HG03575 (cell line): ENCODE measurements at regions not wholly inside any gene's neighbourhood (a gene's known extent, or its start where the extent isn't known, plus 50 kb on each side); places are given as distances from the start of the nearest gene placed in this dataset.
"Not testable (repeated sequence)": the region's sequence is repeated elsewhere in the genome, so short reads cannot be mapped to it uniquely, and the experiment has no call there.

Experiments used
- ATAC-seq: cut with Tn5 transposase; IDR thresholded peaks from one replicate; pipeline ENCODE4 v1.9.1; 2021; ENCODE audit not compliant: unreplicated experiment, insufficient number of reproducible peaks, low FRiP score; ENCODE audit errors: extremely low read depth

- ATAC-seq: no peak
Measured at GRCh38 chr3:88824666-88825564, 282.5 kb upstream of the EPHA3 start.

- ATAC-seq: no peak
Measured at GRCh38 chr3:88828466-88828865, 279.0 kb upstream of the EPHA3 start.

GRCh38 chr3:88852606-88853005, 254.8 kb upstream of the EPHA3 start:
- ATAC-seq: no peak

GRCh38 chr3:88863196-88863595, 244.2 kb upstream of the EPHA3 start:
- ATAC-seq: no peak

GRCh38 chr3:88876724-88877123, 230.7 kb upstream of the EPHA3 start:
- ATAC-seq: no peak

GRCh38 chr3:88879905-88880304, 227.5 kb upstream of the EPHA3 start:
- no peak for ATAC-seq

GRCh38 chr3:88882121-88882520, 225.3 kb upstream of the EPHA3 start:
- ATAC-seq: peak; percentile 73

- not testable (repeated sequence) for ATAC-seq
Measured at GRCh38 chr3:88886624-88887023, 220.8 kb upstream of the EPHA3 start.

GRCh38 chr3:88896026-88896425, 211.4 kb upstream of the EPHA3 start:
- ATAC-seq: no peak

GRCh38 chr3:88912294-88912877, 195.0 kb upstream of the EPHA3 start:
- no peak for ATAC-seq

GRCh38 chr3:88918841-88919240, 188.6 kb upstream of the EPHA3 start:
- no peak for ATAC-seq

GRCh38 chr3:88921986-88922385, 185.4 kb upstream of the EPHA3 start:
- no peak for ATAC-seq

- no peak for ATAC-seq
Measured at GRCh38 chr3:88926221-88926620, 181.2 kb upstream of the EPHA3 start.

GRCh38 chr3:88930611-88931010, 176.8 kb upstream of the EPHA3 start:
- no peak for ATAC-seq

GRCh38 chr3:88936831-88937230, 170.6 kb upstream of the EPHA3 start:
- ATAC-seq: no peak

GRCh38 chr3:88940296-88940695, 167.1 kb upstream of the EPHA3 start:
- no peak for ATAC-seq

- ATAC-seq: no peak
Measured at GRCh38 chr3:88947013-88947412, 160.4 kb upstream of the EPHA3 start.

- ATAC-seq: no peak
Measured at GRCh38 chr3:88954853-88955252, 152.6 kb upstream of the EPHA3 start.

GRCh38 chr3:88955274-88955673, 152.1 kb upstream of the EPHA3 start:
- ATAC-seq: no peak

- no peak for ATAC-seq
Measured at GRCh38 chr3:88957711-88958439, 149.5 kb upstream of the EPHA3 start.
